PC-9 (cell line): ENCODE measurements at regions not wholly inside any gene's neighbourhood (a gene's known extent, or its start where the extent isn't known, plus 50 kb on each side); places are given as distances from the start of the nearest gene placed in this dataset.

Experiments used
- CTCF ChIP-seq: fragments of 200-600 bp; sonication (generic); conservative IDR thresholded peaks from 2 replicates; pipeline ENCODE4 v1.6.1; 2017; ENCODE audit warnings: mixed run types, antibody characterized with exemption, mild to moderate bottlenecking, moderate library complexity
- EZH2 ChIP-seq: fragments of 200-600 bp; sonication (generic); IDR thresholded peaks from 2 replicates; pipeline ENCODE4 v1.8.0; 2017; ENCODE audit warnings: antibody characterized with exemption, low read depth

- TF ChIP-seq EZH2 (no peak), CTCF (no peak)
Observed at GRCh38 chr2:114046866-114047435, 157.1 kb downstream of the ACTR3 start.
